H9 (cell line): ENCODE measurements at regions not wholly inside any gene's neighbourhood (a gene's known extent, or its start where the extent isn't known, plus 50 kb on each side); places are given as distances from the start of the nearest gene placed in this dataset.
A peak's percentile ranks its signal among the peaks of the same experiment; 100 is the strongest.

Experiments used
- DNase-seq: peaks from one replicate; pipeline ENCODE4 v3.0.0-alpha.2; 2017
- H2AFZ ChIP-seq: one replicate; pipeline ENCODE4 v1.6.1; 2013; ENCODE audit warnings: mild to moderate bottlenecking, low read length, control low read depth, moderate library complexity
- H2AK5ac ChIP-seq: 2 replicates; pipeline ENCODE4 v1.6.1; 2013; ENCODE audit warnings: low read length, control low read depth, mixed read lengths; ENCODE audit not compliant: insufficient read length
- H2BK120ac ChIP-seq: one replicate; pipeline ENCODE4 v1.6.1; 2013; ENCODE audit warnings: low read depth, mild to moderate bottlenecking, low read length, control low read depth, inconsistent platforms; ENCODE audit not compliant: poor library complexity, severe bottlenecking
- H2BK12ac ChIP-seq: 2 replicates; pipeline ENCODE4 v1.6.1; 2013; ENCODE audit warnings: low read length, control low read depth, mixed read lengths, low read depth; ENCODE audit not compliant: insufficient read length
- H2BK15ac ChIP-seq: 2 replicates; pipeline ENCODE4 v1.6.1; 2013; ENCODE audit warnings: low read depth, low read length, control low read depth
- H2BK20ac ChIP-seq: one replicate; pipeline ENCODE4 v1.6.1; 2013; ENCODE audit warnings: low read depth, mild to moderate bottlenecking, low read length, control low read depth, inconsistent platforms; ENCODE audit not compliant: poor library complexity, severe bottlenecking
- H2BK5ac ChIP-seq: 2 replicates; pipeline ENCODE4 v1.6.1; 2013; ENCODE audit warnings: low read length, control low read depth, mixed read lengths; ENCODE audit not compliant: insufficient read length
- H3K14ac ChIP-seq: 2 replicates; pipeline ENCODE4 v1.6.1; 2013; ENCODE audit warnings: low read length, control low read depth; ENCODE audit not compliant: insufficient read depth
- H3K18ac ChIP-seq: 2 replicates; pipeline ENCODE4 v1.6.1; 2013; ENCODE audit warnings: low read depth, mild to moderate bottlenecking, mixed read lengths, low read length, control low read depth; ENCODE audit not compliant: insufficient read length
- H3K23ac ChIP-seq: 2 replicates; pipeline ENCODE4 v1.6.1; 2013; ENCODE audit warnings: low read length, control low read depth, mixed read lengths, low read depth; ENCODE audit not compliant: insufficient read length
- H3K23me2 ChIP-seq: 2 replicates; pipeline ENCODE4 v1.6.1; 2013; ENCODE audit warnings: low read depth, mild to moderate bottlenecking, mixed read lengths, low read length, control low read depth; ENCODE audit not compliant: insufficient read length, poor library complexity, severe bottlenecking
- H3K27ac ChIP-seq: 2 replicates; pipeline ENCODE4 v1.5.1; 2013; ENCODE audit warnings: low read length, control low read depth, mixed read lengths, low read depth; ENCODE audit not compliant: insufficient read length
- H3K27me3 ChIP-seq: 2 replicates; pipeline ENCODE4 v1.6.1; 2013; ENCODE audit warnings: low read length, control low read depth, inconsistent platforms; ENCODE audit not compliant: insufficient read depth
- H3K4ac ChIP-seq: 2 replicates; pipeline ENCODE4 v1.6.1; 2013; ENCODE audit warnings: low read depth, mild to moderate bottlenecking, control low read depth, inconsistent platforms, low read length, moderate library complexity
- H3K4me1 ChIP-seq: 2 replicates; pipeline ENCODE4 v1.6.1; 2013; ENCODE audit warnings: low read length, control low read depth, inconsistent platforms; ENCODE audit not compliant: insufficient read depth
- H3K4me2 ChIP-seq: 2 replicates; pipeline ENCODE4 v1.6.1; 2013; ENCODE audit warnings: low read length, control low read depth, mixed read lengths; ENCODE audit not compliant: insufficient read length, insufficient read depth
- H3K56ac ChIP-seq: 2 replicates; pipeline ENCODE4 v1.6.1; 2013; ENCODE audit warnings: low read depth, mild to moderate bottlenecking, mixed read lengths, low read length, control low read depth; ENCODE audit not compliant: insufficient read length
- H3K79me1 ChIP-seq: 2 replicates; pipeline ENCODE4 v1.6.1; 2013; ENCODE audit warnings: low read depth, mild to moderate bottlenecking, moderate library complexity, low read length, control low read depth, inconsistent platforms; ENCODE audit not compliant: insufficient read depth, poor library complexity, severe bottlenecking
- H3K79me2 ChIP-seq: 2 replicates; pipeline ENCODE4 v1.6.1; 2013; ENCODE audit warnings: low read length, control low read depth, inconsistent platforms; ENCODE audit not compliant: insufficient read depth
- H3K9ac ChIP-seq: 2 replicates; pipeline ENCODE4 v1.6.1; 2013; ENCODE audit warnings: low read length, control low read depth, mixed read lengths; ENCODE audit not compliant: insufficient read length; ENCODE audit errors: extremely low read depth
- H3K9me3 ChIP-seq: one replicate; pipeline ENCODE4 v1.6.1; 2013; ENCODE audit warnings: low read depth, low read length, inconsistent platforms; ENCODE audit not compliant: control insufficient read depth
- H3T11ph ChIP-seq: one replicate; pipeline ENCODE4 v1.6.1; 2013; ENCODE audit warnings: mild to moderate bottlenecking, low read length, control low read depth, inconsistent platforms
- H4K20me1 ChIP-seq: one replicate; pipeline ENCODE4 v1.6.1; 2013; ENCODE audit not compliant: control insufficient read depth, insufficient read length, insufficient read depth
- H4K5ac ChIP-seq: 2 replicates; pipeline ENCODE4 v1.6.1; 2013; ENCODE audit warnings: low read depth, mild to moderate bottlenecking, mixed read lengths, low read length, control low read depth; ENCODE audit not compliant: insufficient read length
- H4K8ac ChIP-seq: replicated peaks from 2 replicates; pipeline ENCODE4 v1.6.1; 2013; ENCODE audit warnings: low read length, control low read depth, mixed read lengths, low read depth; ENCODE audit not compliant: insufficient read length
- H4K91ac ChIP-seq: 2 replicates; pipeline ENCODE4 v1.6.1; 2013; ENCODE audit warnings: low read depth, mild to moderate bottlenecking, moderate library complexity, mixed read lengths, low read length, control low read depth; ENCODE audit not compliant: insufficient read length
- H3K27ac Mint-ChIP-seq, 3 experiments: 2 replicates in 2 of 3; 3 replicates in 1 of 3; pipeline ENCODE4 v1.8.0; 2020 to 2021; ENCODE audit warnings: mixed read lengths in 3 of 3, mild to moderate bottlenecking in 1 of 3, moderate library complexity in 1 of 3
- H3K27me3 Mint-ChIP-seq: 2 replicates; pipeline ENCODE4 v1.8.0; 2021; ENCODE audit warnings: low read depth, mild to moderate bottlenecking, moderate library complexity, mixed read lengths
- H3K36me3 Mint-ChIP-seq, 3 experiments: 2 replicates in 2 of 3; 3 replicates in 1 of 3; pipeline ENCODE4 v1.8.0; 2020 to 2021; ENCODE audit warnings: low read depth in 3 of 3, mixed read lengths in 3 of 3; ENCODE audit not compliant: insufficient read depth in 1 of 3
- H3K4me1 Mint-ChIP-seq, 2 experiments: 2 replicates each; pipeline ENCODE4 v1.8.0; 2020; ENCODE audit warnings: mixed read lengths in 2 of 2
- H3K4me3 Mint-ChIP-seq, 2 experiments: 2 replicates in 1 of 2; 3 replicates in 1 of 2; pipeline ENCODE4 v1.8.0; 2020 to 2021; ENCODE audit warnings: mild to moderate bottlenecking in 2 of 2, mixed read lengths in 2 of 2, moderate library complexity in 1 of 2
- H3K9me3 Mint-ChIP-seq, 2 experiments: 2 replicates in 1 of 2; 3 replicates in 1 of 2; pipeline ENCODE4 v1.8.0; 2020; ENCODE audit warnings: mild to moderate bottlenecking in 2 of 2, mixed read lengths in 2 of 2, moderate library complexity in 1 of 2
- CTCF ChIP-seq: fragments of 200-600 bp; sonication (generic); conservative IDR thresholded peaks from 3 replicates; pipeline ENCODE4 v1.8.0; 2021; ENCODE audit warnings: antibody characterized with exemption, mild to moderate bottlenecking
- WGBS: extraction: QIAGEN DNeasy Blood & Tissue Kit; methylation state at CpG from one replicate; pipeline ENCODE4 v1.1.7; 2013; ENCODE audit warnings: missing lambda C conversion rate, low lambda C conversion rate, mixed read lengths; ENCODE audit not compliant: insufficient read length; ENCODE audit errors: extremely low coverage; 5-methylcytosine and 5-hydroxymethylcytosine counted together

GRCh38 chr12:75764091-75764841 is 252.9 kb upstream of the KRR1 start:
- no peak for TF ChIP-seq CTCF

More at GRCh38 chr12:75764091-75764841, 252.9 kb upstream of the KRR1 start:
- no peak overlapping the region for H3K23ac ChIP-seq
- Mint-ChIP-seq H3K27ac (peak overlapping the region in 1 of 3 experiments; percentile 8; a peak in 1 of 7 replicates), H3K36me3 (no peaks in the 10 kb centered on the region), H3K27me3 (no peaks in the 10 kb centered on the region; the same call in 1 of the 2 replicates), H3K4me3 (no peak overlapping the region), H3K4me1 (peaks cover 55 to 63% of the 10 kb centered on the region in 2 experiments), H3K9me3 (no peaks in the 10 kb centered on the region)
- no peaks in the 10 kb centered on the region for H3K27me3 ChIP-seq
- no peaks in the 10 kb centered on the region for H3K79me1 ChIP-seq
- no peaks in the 10 kb centered on the region for H3K79me2 ChIP-seq
- H2BK15ac ChIP-seq: no peak overlapping the region
- H3K4me1 ChIP-seq: peaks cover 12% of the 10 kb centered on the region
- no peak overlapping the region for H2AK5ac ChIP-seq
- H4K8ac ChIP-seq: no peak overlapping the region
- H2BK20ac ChIP-seq: no peak overlapping the region
- H3K18ac ChIP-seq: no peak overlapping the region
- no peak overlapping the region for H2BK12ac ChIP-seq
- H4K20me1 ChIP-seq: no peaks in the 10 kb centered on the region
- no peak overlapping the region for H3K27ac ChIP-seq
- H4K5ac ChIP-seq: no peak overlapping the region
- H4K91ac ChIP-seq: no peak overlapping the region
- H2BK5ac ChIP-seq: no peak overlapping the region
- no peak overlapping the region for H3K4ac ChIP-seq
- H2BK120ac ChIP-seq: no peak overlapping the region
- H3K9ac ChIP-seq: no peak overlapping the region
- no peaks in the 10 kb centered on the region for H3K9me3 ChIP-seq
- WGBS: no CpG with 5 or more reads among the region's 5 CpGs
- no peak overlapping the region for H2AFZ ChIP-seq
- H3K4me2 ChIP-seq: no peak overlapping the region
- DNase-seq: no peak
- no peaks in the 10 kb centered on the region for H3K23me2 ChIP-seq
- H3K56ac ChIP-seq: no peak overlapping the region
- H3K14ac ChIP-seq: no peak overlapping the region
- no peak overlapping the region for H3T11ph ChIP-seq
